ENCODE measurements at regions not wholly inside any gene's neighbourhood (a gene's known extent, or its start where the extent isn't known, plus 50 kb on each side); places are given as distances from the start of the nearest gene placed in this dataset.
A peak's percentile ranks its signal among the peaks of the same experiment; 100 is the strongest.

DNA sequence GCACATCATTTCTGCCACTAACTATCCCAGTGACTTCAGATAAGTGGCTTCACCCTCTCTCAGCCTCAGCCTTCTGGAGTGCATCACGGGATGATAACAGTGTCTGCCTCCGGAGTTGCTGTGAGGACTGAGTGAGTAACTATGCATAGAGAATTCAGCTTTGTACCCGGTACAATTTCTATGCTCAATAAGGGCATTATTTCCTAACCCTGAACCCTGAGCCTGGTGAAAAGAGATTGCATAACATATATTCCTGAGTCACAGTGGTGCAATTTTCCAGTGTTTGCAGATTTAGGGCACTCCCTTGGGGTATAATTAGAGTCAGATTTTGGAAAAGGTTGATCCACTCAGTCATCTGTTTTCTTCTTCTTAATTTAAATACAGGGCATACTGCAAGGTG is 181.1 kb downstream of the PTPN11 start:
- Histone ChIP-seq H3K4me1 (ENCODE audit: insufficient read depth, low read length) (no peaks in the 10 kb centered on the region), H3K9me3 (ENCODE audit: low read length) (no peaks in the 10 kb centered on the region), H3K27me3 (ENCODE audit: insufficient read depth, low read length, poor library complexity, severe bottlenecking) (no peaks in the 10 kb centered on the region), H3K27ac (ENCODE audit: low read depth, low read length) (no peak overlapping the region), H3K36me3 (ENCODE audit: insufficient read depth, low read length) (no peaks in the 10 kb centered on the region), H3K4me3 (ENCODE audit: low read length) (no peak overlapping the region)
- no peak overlapping the region for H3K4me3 Mint-ChIP-seq
- H3K9me3 Mint-ChIP-seq: peaks cover 0 to 4% (median 3%) of the 10 kb centered on the region in 5 donors
- ChIA-PET POLR2A (no interaction called here), CTCF (no interaction called here)
- H3K27ac Mint-ChIP-seq: no peak overlapping the region
- H3K27me3 Mint-ChIP-seq: peaks cover 31 to 60% of the 10 kb centered on the region in 2 donors
- no peaks in the 10 kb centered on the region for H3K4me1 Mint-ChIP-seq
- no peaks in the 10 kb centered on the region for H3K36me3 Mint-ChIP-seq
- no peak for DNase-seq

DNA sequence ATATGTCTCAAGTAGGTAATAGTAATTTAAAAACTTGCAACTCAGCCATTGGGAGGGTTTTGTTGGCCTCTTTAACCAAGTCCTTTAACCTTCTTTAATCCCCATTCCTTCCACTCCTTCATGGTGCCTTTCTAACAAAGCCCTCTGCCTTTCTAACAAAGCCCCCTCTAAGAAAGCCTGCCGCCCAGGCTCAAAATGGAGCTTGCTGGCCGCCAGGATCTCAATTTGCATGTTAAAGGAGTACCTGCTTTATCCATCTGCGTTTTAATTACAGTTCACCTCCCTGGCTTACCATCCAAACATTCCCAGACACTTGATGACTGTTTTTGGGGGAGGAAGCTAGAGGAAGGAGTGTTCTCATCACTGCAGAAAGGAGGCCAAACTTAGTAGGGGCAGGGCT is 183.4 kb downstream of the PTPN11 start:
- H3K36me3 Mint-ChIP-seq: no peaks in the 10 kb centered on the region
- Histone ChIP-seq H3K36me3 (ENCODE audit: insufficient read depth, low read length) (no peaks in the 10 kb centered on the region), H3K9me3 (ENCODE audit: low read length) (no peaks in the 10 kb centered on the region), H3K27ac (ENCODE audit: low read depth, low read length) (no peak overlapping the region), H3K4me3 (ENCODE audit: low read length) (no peak overlapping the region), H3K4me1 (ENCODE audit: insufficient read depth, low read length) (no peaks in the 10 kb centered on the region), H3K27me3 (ENCODE audit: insufficient read depth, low read length, poor library complexity, severe bottlenecking) (no peaks in the 10 kb centered on the region)
- H3K4me3 Mint-ChIP-seq: no peak overlapping the region
- no peak for DNase-seq
- H3K27ac Mint-ChIP-seq: no peak overlapping the region
- peaks cover 24 to 54% of the 10 kb centered on the region in 2 donors for H3K27me3 Mint-ChIP-seq
- ChIA-PET POLR2A (no interaction called here), CTCF (no interaction called here)
- peaks cover 0 to 4% (median 3%) of the 10 kb centered on the region in 5 donors for H3K9me3 Mint-ChIP-seq
- H3K4me1 Mint-ChIP-seq: no peaks in the 10 kb centered on the region

DNA sequence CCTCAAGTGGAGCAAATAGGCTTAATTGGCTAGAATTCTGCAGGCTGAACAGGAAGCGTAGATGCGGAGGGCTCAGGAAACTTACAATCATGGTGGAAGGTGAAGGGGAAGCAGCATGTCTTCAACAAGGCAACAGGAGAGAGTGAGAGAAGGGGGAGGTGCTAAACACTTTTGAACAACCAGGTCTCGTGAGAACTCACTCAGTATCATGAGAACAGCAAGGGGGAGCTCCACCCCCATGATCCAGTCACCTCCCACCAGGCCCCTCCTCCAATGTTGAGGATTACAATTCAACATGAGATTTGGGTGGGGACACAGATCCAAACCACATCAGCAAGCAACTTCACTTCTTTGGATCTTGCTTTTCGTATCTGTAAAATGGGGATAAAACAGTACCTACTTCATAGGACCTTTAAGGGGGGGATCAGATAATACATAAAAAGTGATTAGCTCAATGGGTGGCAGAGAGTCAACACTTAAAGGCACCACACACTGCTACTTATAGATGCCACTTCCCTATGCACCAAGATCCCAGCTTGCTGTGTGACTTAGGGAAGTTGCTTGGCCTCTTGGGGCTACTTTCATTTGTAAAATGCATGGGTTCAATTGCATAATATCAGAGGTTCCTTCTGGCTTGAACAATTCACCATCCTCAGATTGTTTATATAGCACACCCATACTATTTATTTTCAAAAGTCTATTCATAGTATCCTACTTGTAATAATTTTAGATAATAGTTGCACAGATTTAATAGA is 184.8 kb upstream of the RPH3A start:
- Histone ChIP-seq H3K9me3 (ENCODE audit: low read length) (no peaks in the 10 kb centered on the region), H3K27ac (ENCODE audit: low read depth, low read length) (no peak overlapping the region), H3K4me1 (ENCODE audit: insufficient read depth, low read length) (no peaks in the 10 kb centered on the region), H3K27me3 (ENCODE audit: insufficient read depth, low read length, poor library complexity, severe bottlenecking) (no peaks in the 10 kb centered on the region), H3K36me3 (ENCODE audit: insufficient read depth, low read length) (no peaks in the 10 kb centered on the region), H3K4me3 (ENCODE audit: low read length) (no peak overlapping the region)
- H3K36me3 Mint-ChIP-seq: no peaks in the 10 kb centered on the region
- H3K27ac Mint-ChIP-seq: no peak overlapping the region
- DNase-seq: no peak
- ChIA-PET POLR2A (no interaction called here), CTCF (no interaction called here)
- H3K27me3 Mint-ChIP-seq: peaks cover 14 to 36% of the 10 kb centered on the region in 2 donors
- H3K4me1 Mint-ChIP-seq: no peaks in the 10 kb centered on the region
- H3K9me3 Mint-ChIP-seq: peaks cover 0 to 2% (median 0%) of the 10 kb centered on the region in 5 donors
- no peak overlapping the region for H3K4me3 Mint-ChIP-seq

DNA sequence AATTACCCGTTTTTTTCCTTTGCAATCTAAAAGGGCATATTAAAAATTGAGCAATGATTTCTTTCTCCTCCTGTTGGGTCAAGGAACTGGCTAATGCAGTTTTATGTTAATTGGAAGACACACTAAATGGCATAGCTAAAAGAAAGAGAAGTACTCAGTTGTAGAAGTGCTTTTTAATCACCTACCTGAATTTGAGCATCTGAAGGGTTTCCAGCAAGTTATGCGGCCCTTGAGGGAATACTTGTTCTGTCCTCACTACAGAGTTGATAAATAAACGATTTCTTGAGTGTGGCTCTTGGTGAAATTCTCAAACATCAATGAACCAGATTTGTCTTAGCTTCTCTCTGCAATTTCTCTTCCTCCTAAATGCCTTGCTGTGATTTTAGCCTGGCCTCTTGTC is 184.1 kb upstream of the RPH3A start:
- Mint-ChIP-seq H3K27ac (no peak overlapping the region), H3K4me1 (no peaks in the 10 kb centered on the region), H3K9me3 (peaks cover 0 to 2% (median 0%) of the 10 kb centered on the region in 5 donors), H3K36me3 (no peaks in the 10 kb centered on the region), H3K4me3 (no peak overlapping the region), H3K27me3 (peaks cover 14 to 31% of the 10 kb centered on the region in 2 donors)
- Histone ChIP-seq H3K9me3 (ENCODE audit: low read length) (no peaks in the 10 kb centered on the region), H3K27me3 (ENCODE audit: insufficient read depth, low read length, poor library complexity, severe bottlenecking) (no peaks in the 10 kb centered on the region), H3K4me3 (ENCODE audit: low read length) (no peak overlapping the region), H3K4me1 (ENCODE audit: insufficient read depth, low read length) (no peaks in the 10 kb centered on the region), H3K36me3 (ENCODE audit: insufficient read depth, low read length) (no peaks in the 10 kb centered on the region), H3K27ac (ENCODE audit: low read depth, low read length) (no peak overlapping the region)
- CTCF ChIA-PET: no interaction called here
- DNase-seq: no peak
- POLR2A ChIA-PET: no interaction called here

DNA sequence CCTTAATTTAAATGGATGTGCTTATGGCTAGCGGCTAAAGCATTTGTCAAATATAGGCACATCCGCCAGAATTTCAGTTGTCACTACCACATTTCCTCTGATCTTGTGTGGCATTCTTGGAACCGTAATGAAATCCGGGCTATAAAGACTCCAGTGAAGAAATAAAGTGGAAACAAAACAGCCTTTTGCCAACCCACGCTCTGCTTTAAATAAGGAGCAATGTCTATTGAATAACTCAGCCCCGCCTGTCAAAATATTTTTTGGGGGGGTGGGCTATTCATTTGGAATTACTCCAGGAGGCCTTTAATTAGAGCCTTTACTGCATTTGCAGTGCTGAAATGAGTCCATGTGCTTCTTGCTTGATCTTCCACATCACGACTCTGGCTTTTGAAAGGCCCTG is 179.6 kb upstream of the RPH3A start:
- POLR2A ChIA-PET: no interaction called here
- Histone ChIP-seq H3K4me1 (ENCODE audit: insufficient read depth, low read length) (no peaks in the 10 kb centered on the region), H3K9me3 (ENCODE audit: low read length) (no peaks in the 10 kb centered on the region), H3K27me3 (ENCODE audit: insufficient read depth, low read length, poor library complexity, severe bottlenecking) (no peaks in the 10 kb centered on the region), H3K4me3 (ENCODE audit: low read length) (no peak overlapping the region), H3K27ac (ENCODE audit: low read depth, low read length) (no peak overlapping the region), H3K36me3 (ENCODE audit: insufficient read depth, low read length) (no peaks in the 10 kb centered on the region)
- Mint-ChIP-seq H3K36me3 (peaks cover 0 to 4% (median 0%) of the 10 kb centered on the region in 3 donors), H3K4me1 (peaks cover 0 to 2% (median under 1%) of the 10 kb centered on the region in 3 donors), H3K27me3 (peaks cover 21 to 34% of the 10 kb centered on the region in 2 donors), H3K9me3 (peaks cover 0 to 2% (median 0%) of the 10 kb centered on the region in 5 donors), H3K27ac (no peak overlapping the region), H3K4me3 (no peak overlapping the region)
- CTCF ChIA-PET: no interaction called here
- DNase-seq: no peak

DNA sequence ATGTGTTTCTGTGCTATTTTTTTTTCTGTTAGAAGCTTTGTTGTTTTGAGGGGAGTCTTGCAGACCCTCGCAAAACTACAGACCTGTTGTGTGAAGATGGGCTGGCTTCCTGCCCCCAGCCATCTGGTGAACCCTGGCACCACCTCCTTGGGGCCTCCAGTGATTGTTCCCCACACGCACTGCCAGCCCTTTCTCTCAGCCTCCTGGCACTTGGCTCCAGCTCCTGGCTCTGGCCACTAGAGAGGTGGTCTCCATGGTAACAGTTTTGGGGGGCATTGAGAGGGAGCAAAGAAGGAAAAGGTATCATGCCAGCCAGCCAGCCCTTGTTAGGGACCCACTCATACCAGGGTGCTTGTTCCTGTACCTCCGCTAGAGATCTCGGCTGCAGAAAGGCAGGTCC is 176.4 kb upstream of the RPH3A start:
- Mint-ChIP-seq H3K27me3 (peaks cover 14 to 56% of the 10 kb centered on the region in 2 donors), H3K9me3 (peaks cover 0 to 2% (median 0%) of the 10 kb centered on the region in 5 donors), H3K27ac (no peak overlapping the region), H3K4me3 (no peak overlapping the region), H3K4me1 (peaks cover 0 to 16% (median 9%) of the 10 kb centered on the region in 3 donors), H3K36me3 (peaks cover 0 to 4% (median 0%) of the 10 kb centered on the region in 3 donors)
- Histone ChIP-seq H3K27ac (ENCODE audit: low read depth, low read length) (no peak overlapping the region), H3K9me3 (ENCODE audit: low read length) (no peaks in the 10 kb centered on the region), H3K27me3 (ENCODE audit: insufficient read depth, low read length, poor library complexity, severe bottlenecking) (no peaks in the 10 kb centered on the region), H3K4me1 (ENCODE audit: insufficient read depth, low read length) (no peaks in the 10 kb centered on the region), H3K4me3 (ENCODE audit: low read length) (no peak overlapping the region), H3K36me3 (ENCODE audit: insufficient read depth, low read length) (no peaks in the 10 kb centered on the region)
- ChIA-PET CTCF (no interaction called here), POLR2A (no interaction called here)
- DNase-seq: no peak

DNA sequence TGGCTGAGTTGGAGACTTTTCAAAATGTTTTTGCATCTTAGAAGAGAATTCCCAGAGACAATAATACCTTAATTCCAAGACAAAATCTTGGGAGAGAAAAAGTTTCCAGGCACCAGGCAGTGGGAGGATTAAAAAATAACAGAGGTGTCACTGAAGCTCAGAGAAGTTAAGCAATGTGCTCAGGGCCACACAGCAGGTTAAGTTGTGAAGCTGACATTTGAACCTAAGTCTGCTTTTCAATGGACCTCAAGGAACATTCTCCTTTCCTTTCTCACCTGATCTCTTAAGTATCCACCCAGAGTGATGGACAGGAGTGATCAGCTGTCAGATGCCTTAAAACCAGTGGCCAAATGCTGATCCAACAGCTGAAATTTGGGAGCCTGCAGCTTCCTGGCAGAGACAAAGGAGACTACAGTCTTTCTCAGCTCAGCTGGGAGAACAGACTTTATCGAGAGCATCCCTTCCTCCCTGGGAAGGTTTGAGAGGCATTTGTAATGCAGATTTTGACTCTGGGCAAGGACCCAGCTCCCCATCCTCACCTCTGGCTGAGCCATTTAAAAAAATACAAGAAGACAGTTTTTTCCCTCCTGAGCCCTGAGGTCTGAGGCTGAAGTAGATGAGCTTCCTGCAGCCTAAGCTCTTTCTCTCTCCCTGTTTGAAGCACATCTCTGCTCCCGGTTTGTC is 174.9 kb upstream of the RPH3A start:
- no peak for DNase-seq
- Histone ChIP-seq H3K4me3 (ENCODE audit: low read length) (no peak overlapping the region), H3K9me3 (ENCODE audit: low read length) (no peaks in the 10 kb centered on the region), H3K4me1 (ENCODE audit: insufficient read depth, low read length) (no peaks in the 10 kb centered on the region), H3K27me3 (ENCODE audit: insufficient read depth, low read length, poor library complexity, severe bottlenecking) (no peaks in the 10 kb centered on the region), H3K36me3 (ENCODE audit: insufficient read depth, low read length) (no peaks in the 10 kb centered on the region), H3K27ac (ENCODE audit: low read depth, low read length) (no peak overlapping the region)
- H3K4me3 Mint-ChIP-seq: peak overlapping the region in 3 of 7 donors; percentile 33 to 59 (median 42)
- POLR2A ChIA-PET: no interaction called here
- peaks cover 0 to 16% (median 14%) of the 10 kb centered on the region in 3 donors for H3K4me1 Mint-ChIP-seq
- peaks cover 0 to 4% (median 0%) of the 10 kb centered on the region in 3 donors for H3K36me3 Mint-ChIP-seq
- H3K27ac Mint-ChIP-seq: peak overlapping the region in 2 of 8 donors; percentile 29 to 68
- peaks cover 0 to 2% (median 0%) of the 10 kb centered on the region in 5 donors for H3K9me3 Mint-ChIP-seq
- CTCF ChIA-PET: no interaction called here
- H3K27me3 Mint-ChIP-seq: peaks cover 14 to 50% of the 10 kb centered on the region in 2 donors

DNA sequence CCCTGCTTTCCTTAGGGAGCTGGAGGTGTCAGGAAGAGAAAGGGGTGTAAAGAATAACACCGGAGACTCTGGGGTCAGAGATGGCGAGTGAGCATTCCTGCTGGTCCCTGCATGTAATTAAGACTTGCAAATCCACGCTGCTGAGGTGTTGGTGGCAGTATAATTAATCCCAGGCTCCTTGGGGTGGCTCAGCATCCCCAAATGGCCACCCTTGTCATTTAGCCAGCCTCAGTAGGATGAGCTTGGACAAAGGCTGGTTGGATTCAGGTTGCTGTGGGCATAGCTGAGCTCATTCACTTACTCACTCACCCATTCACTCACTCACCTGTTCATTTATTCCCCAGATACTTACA is 174.4 kb upstream of the RPH3A start:
- Mint-ChIP-seq H3K27ac (peak overlapping the region in 1 of 8 donors; percentile 68), H3K9me3 (peaks cover 0 to 2% (median 0%) of the 10 kb centered on the region in 5 donors), H3K4me3 (peak overlapping the region in 3 of 7 donors; percentile 33 to 59 (median 42)), H3K27me3 (peaks cover 14 to 50% of the 10 kb centered on the region in 2 donors), H3K36me3 (peaks cover 0 to 4% (median 0%) of the 10 kb centered on the region in 3 donors), H3K4me1 (peaks cover 0 to 16% (median 14%) of the 10 kb centered on the region in 3 donors)
- H3K27ac ChIP-seq (ENCODE audit: low read depth, low read length): no peak overlapping the region
- ChIA-PET CTCF (no interaction called here), POLR2A (no interaction called here)
- no peaks in the 10 kb centered on the region for H3K36me3 ChIP-seq (ENCODE audit: insufficient read depth, low read length)
- H3K4me1 ChIP-seq (ENCODE audit: insufficient read depth, low read length): no peaks in the 10 kb centered on the region
- no peaks in the 10 kb centered on the region for H3K9me3 ChIP-seq (ENCODE audit: low read length)
- no peaks in the 10 kb centered on the region for H3K27me3 ChIP-seq (ENCODE audit: insufficient read depth, low read length, poor library complexity, severe bottlenecking)
- DNase-seq: no peak
- H3K4me3 ChIP-seq (ENCODE audit: low read length): no peak overlapping the region

All from CD8-positive, alpha-beta memory T cell (primary cell).